ENCODE measurements at regions not wholly inside any gene's neighbourhood (a gene's known extent, or its start where the extent isn't known, plus 50 kb on each side); places are given as distances from the start of the nearest gene placed in this dataset.

GRCh38 chr5:6806668-6807067, 93.4 kb downstream of the TENT4A start:
- Histone ChIP-seq H3K4me3 (ENCODE audit: low read depth, low read length) (no peak overlapping the region), H3K27me3 (ENCODE audit: insufficient read depth, low read depth, severe bottlenecking) (no peaks in the 10 kb centered on the region), H3K9me3 (ENCODE audit: severe bottlenecking) (peaks cover 7% of the 10 kb centered on the region), H3K36me3 (no peaks in the 10 kb centered on the region), H3K27ac (no peak overlapping the region)
- TF ChIP-seq CTCF (IDR thresholded peaks at IDR 0.05; ENCODE audit: low read depth, low read length), result no peak
- no peak for DNase-seq

- no peaks in the 10 kb centered on the region for H3K36me3 ChIP-seq
- H3K9me3 ChIP-seq (ENCODE audit: severe bottlenecking), result peaks cover 5% of the 10 kb centered on the region
- H3K27ac ChIP-seq, result no peak overlapping the region
- H3K27me3 ChIP-seq (ENCODE audit: insufficient read depth, low read depth, severe bottlenecking), result no peaks in the 10 kb centered on the region
- DNase-seq, result no peak
- H3K4me3 ChIP-seq (ENCODE audit: low read depth, low read length), result no peak overlapping the region
- TF ChIP-seq CTCF (IDR thresholded peaks at IDR 0.05; ENCODE audit: low read depth, low read length), result no peak
Observed at GRCh38 chr5:6808462-6808861, 95.2 kb downstream of the TENT4A start.

GRCh38 chr5:6810641-6811405, 97.6 kb downstream of the TENT4A start:
- no peaks in the 10 kb centered on the region for H3K36me3 ChIP-seq

GRCh38 chr5:6812091-6812490, 98.9 kb downstream of the TENT4A start:
- no peak for TF ChIP-seq CTCF (IDR thresholded peaks at IDR 0.05; ENCODE audit: low read depth, low read length)

More at GRCh38 chr5:6810641-6811405, 97.6 kb downstream of the TENT4A start:
- Histone ChIP-seq H3K27ac (no peak overlapping the region), H3K27me3 (ENCODE audit: insufficient read depth, low read depth, severe bottlenecking) (no peaks in the 10 kb centered on the region), H3K4me3 (ENCODE audit: low read depth, low read length) (no peak overlapping the region), H3K9me3 (ENCODE audit: severe bottlenecking) (peaks cover 5% of the 10 kb centered on the region)
- DNase-seq, result no peak
- TF ChIP-seq CTCF (IDR thresholded peaks at IDR 0.05; ENCODE audit: low read depth, low read length), result no peak

GRCh38 chr5:6812800-6813731, 99.8 kb downstream of the TENT4A start:
- Histone ChIP-seq H3K9me3 (ENCODE audit: severe bottlenecking) (no peaks in the 10 kb centered on the region), H3K4me3 (ENCODE audit: low read depth, low read length) (no peak overlapping the region), H3K27me3 (ENCODE audit: insufficient read depth, low read depth, severe bottlenecking) (no peaks in the 10 kb centered on the region), H3K36me3 (no peaks in the 10 kb centered on the region), H3K27ac (no peak overlapping the region)
- no peak for TF ChIP-seq CTCF (IDR thresholded peaks at IDR 0.05; ENCODE audit: low read depth, low read length)
- DNase-seq, result no peak

More at GRCh38 chr5:6812091-6812490, 98.9 kb downstream of the TENT4A start:
- no peak overlapping the region for H3K27ac ChIP-seq
- no peaks in the 10 kb centered on the region for H3K27me3 ChIP-seq (ENCODE audit: insufficient read depth, low read depth, severe bottlenecking)
- H3K36me3 ChIP-seq, result no peaks in the 10 kb centered on the region
- peaks cover 2% of the 10 kb centered on the region for H3K9me3 ChIP-seq (ENCODE audit: severe bottlenecking)
- H3K4me3 ChIP-seq (ENCODE audit: low read depth, low read length), result no peak overlapping the region
- no peak for DNase-seq
